WTC11 (cell line): ENCODE measurements at regions not wholly inside any gene's neighbourhood (a gene's known extent, or its start where the extent isn't known, plus 50 kb on each side); places are given as distances from the start of the nearest gene placed in this dataset.

Experiments used
- ATAC-seq: fragments of 200-7000 bp; cut with Tn5 transposase; 2 replicates; pipeline ENCODE4 v1.10.0; 2021; ENCODE audit warnings: mild to moderate bottlenecking, moderate library complexity
- CTCF ChIA-PET: fragments of 300-600 bp; sonication (Branson Sonifier 250); formaldehyde crosslinking; loops from one replicate; lab custom pipeline; 2021; ENCODE audit warnings: antibody characterized with exemption; lab: Charles Lee
- POLR2A ChIA-PET: fragments of 350-600 bp; sonication (Branson Sonifier 250); formaldehyde crosslinking; loops from one replicate; lab custom pipeline; 2021; ENCODE audit warnings: antibody characterized with exemption; lab: Charles Lee
- DNase-seq: peaks from one replicate; pipeline ENCODE4 v3.0.0; 2021; ENCODE audit warnings: low spot score
- H3K27ac Mint-ChIP-seq: 2 replicates; pipeline ENCODE4 v1.8.0; 2021; ENCODE audit warnings: mixed read lengths
- H3K27me3 Mint-ChIP-seq: 2 replicates; pipeline ENCODE4 v1.8.0; 2021; ENCODE audit warnings: low read depth, mild to moderate bottlenecking, moderate library complexity, mixed read lengths
- H3K36me3 Mint-ChIP-seq: 2 replicates; pipeline ENCODE4 v1.8.0; 2021; ENCODE audit warnings: mixed read lengths
- H3K4me1 Mint-ChIP-seq: 2 replicates; pipeline ENCODE4 v1.8.0; 2022; ENCODE audit warnings: mixed read lengths
- H3K4me3 Mint-ChIP-seq: 2 replicates; pipeline ENCODE4 v1.8.0; 2021; ENCODE audit warnings: mild to moderate bottlenecking, moderate library complexity, mixed read lengths
- H3K9me3 Mint-ChIP-seq: 2 replicates; pipeline ENCODE4 v1.8.0; 2021; ENCODE audit warnings: mixed read lengths
- CBFB ChIP-seq: sonication (generic); formaldehyde crosslinking; IDR thresholded peaks from 2 replicates; pipeline ENCODE4 v1.8.1; 2022; ENCODE audit warnings: mild to moderate bottlenecking, low read depth, missing genetic modification reagents
- FOXP1 ChIP-seq: sonication (generic); formaldehyde crosslinking; IDR thresholded peaks from 2 replicates; pipeline ENCODE4 v1.8.0; 2022; ENCODE audit warnings: missing genetic modification reagents, mild to moderate bottlenecking, moderate library complexity, borderline replicate concordance
- HMGA2 ChIP-seq: fragments of 250-450 bp; sonication (Bioruptor Pico); IDR thresholded peaks from 2 replicates; pipeline ENCODE4 v1.4.0; 2021; ENCODE audit warnings: mild to moderate bottlenecking, moderate library complexity
- MXD4 ChIP-seq: fragments of 250-450 bp; sonication (Bioruptor Pico); IDR thresholded peaks from 2 replicates; pipeline ENCODE4 v1.8.0; 2021; ENCODE audit warnings: mild to moderate bottlenecking, moderate library complexity, borderline replicate concordance
- RORB ChIP-seq: fragments of 250-450 bp; sonication (Bioruptor Pico); IDR thresholded peaks from 2 replicates; pipeline ENCODE4 v1.9.0; 2021; ENCODE audit warnings: mild to moderate bottlenecking
- SMAD3 ChIP-seq: sonication (generic); formaldehyde crosslinking; IDR thresholded peaks from 2 replicates; pipeline ENCODE4 v1.8.0; 2022; ENCODE audit warnings: missing genetic modification reagents, mild to moderate bottlenecking, borderline replicate concordance
- SP1 ChIP-seq: sonication (generic); formaldehyde crosslinking; conservative IDR thresholded peaks from 2 replicates; pipeline ENCODE4 v1.8.1; 2022; ENCODE audit warnings: missing genetic modification reagents
- TCF7 ChIP-seq: sonication (generic); formaldehyde crosslinking; IDR thresholded peaks from 2 replicates; pipeline ENCODE4 v1.8.0; 2022; ENCODE audit warnings: mild to moderate bottlenecking, low read depth, missing genetic modification reagents, moderate library complexity
- TP53 ChIP-seq: sonication (generic); formaldehyde crosslinking; IDR thresholded peaks from 2 replicates; pipeline ENCODE4 v1.8.1; 2023; ENCODE audit warnings: mild to moderate bottlenecking, missing genetic modification reagents
- ZNF138 ChIP-seq: sonication (generic); formaldehyde crosslinking; conservative IDR thresholded peaks from 2 replicates; pipeline ENCODE4 v1.8.1; 2022; ENCODE audit warnings: mild to moderate bottlenecking, moderate library complexity, missing genetic modification reagents
- ZNF263 ChIP-seq: sonication (generic); formaldehyde crosslinking; IDR thresholded peaks from 2 replicates; pipeline ENCODE4 v1.8.1; 2022; ENCODE audit warnings: low read depth, mild to moderate bottlenecking, moderate library complexity, missing genetic modification reagents
- ZNF396 ChIP-seq: fragments of 250-450 bp; sonication (Bioruptor Pico); IDR thresholded peaks from 2 replicates; pipeline ENCODE4 v1.8.0; 2021; ENCODE audit warnings: mild to moderate bottlenecking, moderate library complexity, borderline replicate concordance
- TF ChIP-seq, protein P1 (sequence below): fragments of 250-450 bp; sonication (Bioruptor Pico); IDR thresholded peaks from 2 replicates; pipeline ENCODE4 v1.9.0; 2021; ENCODE audit warnings: mild to moderate bottlenecking
- TF ChIP-seq, protein P2 (sequence below): sonication (generic); formaldehyde crosslinking; IDR thresholded peaks from 2 replicates; pipeline ENCODE4 v1.8.1; 2022; ENCODE audit warnings: low read depth, missing genetic modification reagents, borderline replicate concordance
- TF ChIP-seq, protein P3 (sequence below): fragments of 250-450 bp; sonication (Bioruptor Pico); IDR thresholded peaks from 2 replicates; pipeline ENCODE4 v2.1.2; 2022; ENCODE audit warnings: mild to moderate bottlenecking, moderate library complexity
- TF ChIP-seq, protein P4 (sequence below): sonication (generic); formaldehyde crosslinking; IDR thresholded peaks from 2 replicates; pipeline ENCODE4 v1.8.1; 2022; ENCODE audit warnings: low read depth, mild to moderate bottlenecking, moderate library complexity, missing genetic modification reagents, borderline replicate concordance
- TF ChIP-seq, protein P5 (sequence below): sonication (generic); formaldehyde crosslinking; IDR thresholded peaks from 2 replicates; pipeline ENCODE4 v1.8.1; 2023; ENCODE audit warnings: mild to moderate bottlenecking, missing genetic modification reagents, moderate library complexity
- TF ChIP-seq, protein P6 (sequence below): sonication (generic); formaldehyde crosslinking; IDR thresholded peaks from 2 replicates; pipeline ENCODE4 v1.8.0; 2023; ENCODE audit warnings: mild to moderate bottlenecking, missing genetic modification reagents

DNA sequence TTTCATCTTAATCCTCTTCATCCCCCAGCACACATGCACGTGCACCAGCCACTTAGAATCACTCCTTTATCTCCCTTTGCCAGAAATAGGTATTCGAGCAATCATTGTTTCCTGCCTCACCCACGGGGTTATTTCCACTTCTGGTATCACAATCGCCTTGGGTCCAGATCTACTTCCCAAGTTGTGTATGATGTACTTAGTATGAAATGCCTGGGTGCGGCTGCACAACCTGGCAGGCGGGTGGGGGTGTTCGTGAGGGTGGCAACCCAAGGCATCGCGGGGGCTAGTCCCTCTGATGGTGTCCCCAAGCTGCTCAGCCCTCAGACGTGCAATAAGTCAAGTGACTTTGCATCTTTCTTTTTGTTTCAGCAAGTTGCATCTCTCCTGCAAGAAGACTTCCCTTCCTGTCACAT is 475.6 kb downstream of the MIAT start (continued):
- TF ChIP-seq, protein P1, sequence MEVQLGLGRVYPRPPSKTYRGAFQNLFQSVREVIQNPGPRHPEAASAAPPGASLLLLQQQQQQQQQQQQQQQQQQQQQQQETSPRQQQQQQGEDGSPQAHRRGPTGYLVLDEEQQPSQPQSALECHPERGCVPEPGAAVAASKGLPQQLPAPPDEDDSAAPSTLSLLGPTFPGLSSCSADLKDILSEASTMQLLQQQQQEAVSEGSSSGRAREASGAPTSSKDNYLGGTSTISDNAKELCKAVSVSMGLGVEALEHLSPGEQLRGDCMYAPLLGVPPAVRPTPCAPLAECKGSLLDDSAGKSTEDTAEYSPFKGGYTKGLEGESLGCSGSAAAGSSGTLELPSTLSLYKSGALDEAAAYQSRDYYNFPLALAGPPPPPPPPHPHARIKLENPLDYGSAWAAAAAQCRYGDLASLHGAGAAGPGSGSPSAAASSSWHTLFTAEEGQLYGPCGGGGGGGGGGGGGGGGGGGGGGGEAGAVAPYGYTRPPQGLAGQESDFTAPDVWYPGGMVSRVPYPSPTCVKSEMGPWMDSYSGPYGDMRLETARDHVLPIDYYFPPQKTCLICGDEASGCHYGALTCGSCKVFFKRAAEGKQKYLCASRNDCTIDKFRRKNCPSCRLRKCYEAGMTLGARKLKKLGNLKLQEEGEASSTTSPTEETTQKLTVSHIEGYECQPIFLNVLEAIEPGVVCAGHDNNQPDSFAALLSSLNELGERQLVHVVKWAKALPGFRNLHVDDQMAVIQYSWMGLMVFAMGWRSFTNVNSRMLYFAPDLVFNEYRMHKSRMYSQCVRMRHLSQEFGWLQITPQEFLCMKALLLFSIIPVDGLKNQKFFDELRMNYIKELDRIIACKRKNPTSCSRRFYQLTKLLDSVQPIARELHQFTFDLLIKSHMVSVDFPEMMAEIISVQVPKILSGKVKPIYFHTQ (CRISPR knock-in tag): no peak
- TF ChIP-seq HMGA2: no peak
- no peak for TF ChIP-seq SP1 (CRISPR knock-in tag)
- TF ChIP-seq, protein P2, sequence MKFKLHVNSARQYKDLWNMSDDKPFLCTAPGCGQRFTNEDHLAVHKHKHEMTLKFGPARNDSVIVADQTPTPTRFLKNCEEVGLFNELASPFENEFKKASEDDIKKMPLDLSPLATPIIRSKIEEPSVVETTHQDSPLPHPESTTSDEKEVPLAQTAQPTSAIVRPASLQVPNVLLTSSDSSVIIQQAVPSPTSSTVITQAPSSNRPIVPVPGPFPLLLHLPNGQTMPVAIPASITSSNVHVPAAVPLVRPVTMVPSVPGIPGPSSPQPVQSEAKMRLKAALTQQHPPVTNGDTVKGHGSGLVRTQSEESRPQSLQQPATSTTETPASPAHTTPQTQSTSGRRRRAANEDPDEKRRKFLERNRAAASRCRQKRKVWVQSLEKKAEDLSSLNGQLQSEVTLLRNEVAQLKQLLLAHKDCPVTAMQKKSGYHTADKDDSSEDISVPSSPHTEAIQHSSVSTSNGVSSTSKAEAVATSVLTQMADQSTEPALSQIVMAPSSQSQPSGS (CRISPR knock-in tag): no peak
- no peak for TF ChIP-seq TCF7 (CRISPR knock-in tag)
- TF ChIP-seq, all 79 proteins: peak for 0

DNA sequence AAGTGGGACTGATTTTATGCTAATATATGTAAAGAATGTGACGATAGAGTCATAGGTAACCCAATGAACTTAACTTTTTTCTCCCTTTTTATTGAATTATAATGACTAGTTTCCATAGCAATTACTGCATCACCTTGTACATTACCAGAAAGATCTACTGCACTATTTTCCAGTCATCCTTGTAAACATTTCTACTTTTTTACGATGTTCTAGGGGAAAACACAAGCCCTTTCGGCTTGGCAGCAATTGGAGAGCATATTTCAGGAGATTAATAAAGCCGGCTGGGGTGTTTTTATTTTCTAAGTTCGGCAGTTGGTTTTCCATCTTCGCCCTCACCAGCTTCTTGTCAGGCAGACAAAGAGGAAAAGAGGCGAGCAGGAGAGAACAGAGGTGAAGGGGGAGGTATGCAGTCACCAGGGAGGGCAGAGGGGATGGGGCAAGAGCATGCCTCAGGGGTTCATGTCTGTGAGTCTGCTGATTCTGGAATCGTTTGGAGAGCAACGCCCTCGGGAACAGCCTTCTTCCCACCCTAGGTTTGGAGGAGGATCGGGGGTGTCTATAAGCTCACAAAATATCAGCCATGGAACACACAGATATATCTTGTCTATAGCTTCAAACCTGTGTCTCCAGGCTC is 476.4 kb downstream of the MIAT start:
- H3K27me3 Mint-ChIP-seq: no peaks in the 10 kb centered on the region
- no peak overlapping the region for H3K27ac Mint-ChIP-seq
- CTCF ChIA-PET: interaction anchor here (0.5 to 1.8 kb wide), 3 partner anchors 11 to 371 kb away, joined by 3 to 5 read pairs (median 3); no protein-coding TSS in a partner anchor

DNA sequence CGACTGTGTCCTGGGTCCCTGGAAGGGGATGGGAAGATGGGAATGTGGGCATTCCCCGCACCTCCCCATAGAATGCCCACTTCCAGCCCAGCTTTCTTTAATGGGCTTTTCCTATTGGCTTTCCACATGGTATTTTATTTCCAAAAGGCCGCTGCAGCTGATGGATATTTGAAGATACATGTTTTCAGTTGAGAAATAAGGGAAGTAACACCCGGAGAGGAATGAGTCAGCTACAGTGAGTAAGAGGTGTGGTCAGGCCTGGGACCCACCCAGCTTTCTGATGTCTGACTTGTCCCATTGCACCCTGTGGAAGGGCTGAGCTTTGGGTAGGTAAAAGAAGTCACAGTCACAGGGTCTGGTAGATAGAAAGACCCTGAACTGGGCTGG is 476.9 kb downstream of the MIAT start:
- 0 out of 2 replicates have a peak, but pooled peaks cover 6% of the 10 kb centered on the region for H3K4me1 Mint-ChIP-seq
- peaks cover 8% of the 10 kb centered on the region for H3K9me3 Mint-ChIP-seq
- H3K27me3 Mint-ChIP-seq: no peaks in the 10 kb centered on the region
- no peaks in the 10 kb centered on the region for H3K36me3 Mint-ChIP-seq
- ChIA-PET CTCF (interaction anchor here (0.5 to 1.8 kb wide), 5 partner anchors 11 to 372 kb away, joined by 3 to 5 read pairs (median 3); no protein-coding TSS in a partner anchor), POLR2A (no interaction called here)
- ATAC-seq (no peak), DNase-seq (no peak)
- no peak overlapping the region for H3K4me3 Mint-ChIP-seq
- no peak overlapping the region for H3K27ac Mint-ChIP-seq
- TF ChIP-seq CBFB (no peak), ZNF396 (CRISPR knock-in tag) (no peak), FOXP1 (CRISPR knock-in tag) (no peak), TP53 (CRISPR knock-in tag) (no peak), ZNF263 (CRISPR knock-in tag) (no peak), MXD4 (no peak), ZNF138 (CRISPR knock-in tag) (no peak), SMAD3 (CRISPR knock-in tag) (no peak)
- TF ChIP-seq, protein P3, sequence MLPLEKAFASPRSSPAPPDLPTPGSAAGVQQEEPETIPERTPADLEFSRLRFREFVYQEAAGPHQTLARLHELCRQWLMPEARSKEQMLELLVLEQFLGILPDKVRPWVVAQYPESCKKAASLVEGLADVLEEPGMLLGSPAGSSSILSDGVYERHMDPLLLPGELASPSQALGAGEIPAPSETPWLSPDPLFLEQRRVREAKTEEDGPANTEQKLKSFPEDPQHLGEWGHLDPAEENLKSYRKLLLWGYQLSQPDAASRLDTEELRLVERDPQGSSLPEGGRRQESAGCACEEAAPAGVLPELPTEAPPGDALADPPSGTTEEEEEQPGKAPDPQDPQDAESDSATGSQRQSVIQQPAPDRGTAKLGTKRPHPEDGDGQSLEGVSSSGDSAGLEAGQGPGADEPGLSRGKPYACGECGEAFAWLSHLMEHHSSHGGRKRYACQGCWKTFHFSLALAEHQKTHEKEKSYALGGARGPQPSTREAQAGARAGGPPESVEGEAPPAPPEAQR (CRISPR knock-in tag): no peak
- TF ChIP-seq, protein P4, sequence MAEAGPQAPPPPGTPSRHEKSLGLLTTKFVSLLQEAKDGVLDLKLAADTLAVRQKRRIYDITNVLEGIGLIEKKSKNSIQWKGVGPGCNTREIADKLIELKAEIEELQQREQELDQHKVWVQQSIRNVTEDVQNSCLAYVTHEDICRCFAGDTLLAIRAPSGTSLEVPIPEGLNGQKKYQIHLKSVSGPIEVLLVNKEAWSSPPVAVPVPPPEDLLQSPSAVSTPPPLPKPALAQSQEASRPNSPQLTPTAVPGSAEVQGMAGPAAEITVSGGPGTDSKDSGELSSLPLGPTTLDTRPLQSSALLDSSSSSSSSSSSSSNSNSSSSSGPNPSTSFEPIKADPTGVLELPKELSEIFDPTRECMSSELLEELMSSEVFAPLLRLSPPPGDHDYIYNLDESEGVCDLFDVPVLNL: no peak
- TF ChIP-seq, protein P5, sequence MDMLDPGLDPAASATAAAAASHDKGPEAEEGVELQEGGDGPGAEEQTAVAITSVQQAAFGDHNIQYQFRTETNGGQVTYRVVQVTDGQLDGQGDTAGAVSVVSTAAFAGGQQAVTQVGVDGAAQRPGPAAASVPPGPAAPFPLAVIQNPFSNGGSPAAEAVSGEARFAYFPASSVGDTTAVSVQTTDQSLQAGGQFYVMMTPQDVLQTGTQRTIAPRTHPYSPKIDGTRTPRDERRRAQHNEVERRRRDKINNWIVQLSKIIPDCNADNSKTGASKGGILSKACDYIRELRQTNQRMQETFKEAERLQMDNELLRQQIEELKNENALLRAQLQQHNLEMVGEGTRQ (CRISPR knock-in tag): no peak

More for the DNA sequence above, 476.4 kb downstream of the MIAT start:
- Mint-ChIP-seq H3K36me3 (no peaks in the 10 kb centered on the region), H3K9me3 (peaks cover 8% of the 10 kb centered on the region), H3K4me3 (no peak overlapping the region), H3K4me1 (0 out of 2 replicates have a peak, but pooled peaks cover 6% of the 10 kb centered on the region)
- DNase-seq (no peak), ATAC-seq (no peak; the same call in 1 of the 2 replicates)
- POLR2A ChIA-PET: no interaction called here
- TF ChIP-seq TP53 (CRISPR knock-in tag): no peak
- TF ChIP-seq, protein P6, sequence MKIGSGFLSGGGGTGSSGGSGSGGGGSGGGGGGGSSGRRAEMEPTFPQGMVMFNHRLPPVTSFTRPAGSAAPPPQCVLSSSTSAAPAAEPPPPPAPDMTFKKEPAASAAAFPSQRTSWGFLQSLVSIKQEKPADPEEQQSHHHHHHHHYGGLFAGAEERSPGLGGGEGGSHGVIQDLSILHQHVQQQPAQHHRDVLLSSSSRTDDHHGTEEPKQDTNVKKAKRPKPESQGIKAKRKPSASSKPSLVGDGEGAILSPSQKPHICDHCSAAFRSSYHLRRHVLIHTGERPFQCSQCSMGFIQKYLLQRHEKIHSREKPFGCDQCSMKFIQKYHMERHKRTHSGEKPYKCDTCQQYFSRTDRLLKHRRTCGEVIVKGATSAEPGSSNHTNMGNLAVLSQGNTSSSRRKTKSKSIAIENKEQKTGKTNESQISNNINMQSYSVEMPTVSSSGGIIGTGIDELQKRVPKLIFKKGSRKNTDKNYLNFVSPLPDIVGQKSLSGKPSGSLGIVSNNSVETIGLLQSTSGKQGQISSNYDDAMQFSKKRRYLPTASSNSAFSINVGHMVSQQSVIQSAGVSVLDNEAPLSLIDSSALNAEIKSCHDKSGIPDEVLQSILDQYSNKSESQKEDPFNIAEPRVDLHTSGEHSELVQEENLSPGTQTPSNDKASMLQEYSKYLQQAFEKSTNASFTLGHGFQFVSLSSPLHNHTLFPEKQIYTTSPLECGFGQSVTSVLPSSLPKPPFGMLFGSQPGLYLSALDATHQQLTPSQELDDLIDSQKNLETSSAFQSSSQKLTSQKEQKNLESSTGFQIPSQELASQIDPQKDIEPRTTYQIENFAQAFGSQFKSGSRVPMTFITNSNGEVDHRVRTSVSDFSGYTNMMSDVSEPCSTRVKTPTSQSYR: no peak
- TF ChIP-seq, protein P4: no peak
- no peak for TF ChIP-seq RORB (CRISPR knock-in tag)
